RPMI7951 (cell line): ENCODE measurements at regions not wholly inside any gene's neighbourhood (a gene's known extent, or its start where the extent isn't known, plus 50 kb on each side); places are given as distances from the start of the nearest gene placed in this dataset.
"Not testable (repeated sequence)": the region's sequence is repeated elsewhere in the genome, so short reads cannot be mapped to it uniquely, and the experiment has no call there.

Experiments
- DNase-seq: peaks from one replicate; pipeline ENCODE4 v3.0.0-alpha.2; 2012; ENCODE audit warnings: low read depth

GRCh38 chr5:57069115-57069835, 104.6 kb upstream of the GPBP1 start:
- DNase-seq = no peak

GRCh38 chr5:57072218-57072892, 101.5 kb upstream of the GPBP1 start:
- DNase-seq = no peak

- DNase-seq = peak; percentile 15
Measured at GRCh38 chr5:57082441-57083067, 91.3 kb upstream of the GPBP1 start.

GRCh38 chr5:57085306-57086081, 88.4 kb upstream of the GPBP1 start:
- DNase-seq = no peak

GRCh38 chr5:57087947-57088346, 85.9 kb upstream of the GPBP1 start:
- not testable (repeated sequence) for DNase-seq

GRCh38 chr5:57094753-57095683, 78.8 kb upstream of the GPBP1 start:
- DNase-seq = no peak

- DNase-seq = no peak
Measured at GRCh38 chr5:57097526-57097925, 76.3 kb upstream of the GPBP1 start.

DNA sequence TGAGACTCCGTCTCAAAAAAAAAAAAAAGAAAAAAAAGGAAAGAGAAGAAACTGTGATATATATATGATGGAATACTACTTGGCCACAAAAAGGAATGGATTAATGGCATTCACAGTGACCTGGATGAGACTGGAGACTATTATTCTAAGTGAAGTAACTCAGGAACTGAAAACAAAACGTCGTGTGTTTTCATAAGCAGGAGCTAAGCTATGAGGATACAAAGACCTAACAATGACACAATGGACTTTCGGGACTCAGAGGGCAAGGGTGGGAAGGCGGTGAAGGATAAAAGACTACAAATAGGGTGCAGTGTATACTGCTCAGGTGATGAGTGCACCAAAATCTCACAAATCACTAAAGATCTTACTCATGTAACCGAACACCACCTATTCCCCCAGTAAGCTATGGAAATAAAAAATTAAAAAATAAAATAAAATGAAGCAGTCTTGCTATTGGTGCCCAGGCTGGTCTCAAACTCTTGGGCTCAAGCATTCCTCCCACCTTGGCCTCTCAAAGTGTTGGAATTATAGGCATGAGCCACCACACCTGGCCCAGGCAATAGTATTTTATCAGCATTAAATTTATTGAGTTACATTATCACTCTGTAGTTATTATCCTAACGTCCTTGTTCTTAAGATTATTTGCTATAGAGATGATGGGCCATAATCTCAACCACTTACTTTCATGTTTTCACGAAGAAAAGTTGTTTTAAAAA, 71.5 kb upstream of the GPBP1 start:
- no peak for DNase-seq

GRCh38 chr5:57102905-57103255, 71.0 kb upstream of the GPBP1 start:
- no peak for DNase-seq

DNA sequence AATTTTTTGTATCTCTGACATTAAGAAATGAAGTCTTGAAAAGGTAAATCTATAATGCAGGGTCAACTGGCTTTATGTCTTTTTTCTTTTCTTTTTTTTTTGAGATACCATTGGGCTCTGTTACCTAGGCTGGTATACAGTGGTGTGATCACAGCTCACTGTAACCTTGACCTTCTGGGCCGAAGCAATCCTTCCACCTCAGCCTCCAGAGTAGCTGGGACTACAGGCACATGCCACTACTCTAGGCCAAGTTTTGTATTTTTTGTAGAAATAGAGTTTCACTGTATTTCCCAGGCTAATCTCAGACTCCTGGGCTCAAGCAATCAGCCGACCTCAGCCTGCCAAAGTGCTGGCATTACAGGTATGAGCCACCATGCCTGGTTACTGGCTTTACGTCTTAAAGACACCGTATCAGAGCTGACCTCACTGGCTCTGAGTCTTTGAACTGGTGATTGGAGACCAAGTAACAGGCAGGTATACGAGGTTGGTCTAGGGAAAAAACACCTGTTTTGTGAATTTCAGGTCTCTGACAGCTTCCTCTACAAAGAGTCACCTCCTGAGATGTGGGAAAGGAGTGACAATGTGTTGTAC, 70.4 kb upstream of the GPBP1 start:
- DNase-seq = no peak

- peak; percentile 15 for DNase-seq
Measured at GRCh38 chr5:57106661-57107060, 67.2 kb upstream of the GPBP1 start.

- DNase-seq = no peak
Measured at GRCh38 chr5:57111993-57112392, 61.9 kb upstream of the GPBP1 start.

GRCh38 chr5:57113481-57113880, 60.4 kb upstream of the GPBP1 start:
- no peak for DNase-seq

DNA sequence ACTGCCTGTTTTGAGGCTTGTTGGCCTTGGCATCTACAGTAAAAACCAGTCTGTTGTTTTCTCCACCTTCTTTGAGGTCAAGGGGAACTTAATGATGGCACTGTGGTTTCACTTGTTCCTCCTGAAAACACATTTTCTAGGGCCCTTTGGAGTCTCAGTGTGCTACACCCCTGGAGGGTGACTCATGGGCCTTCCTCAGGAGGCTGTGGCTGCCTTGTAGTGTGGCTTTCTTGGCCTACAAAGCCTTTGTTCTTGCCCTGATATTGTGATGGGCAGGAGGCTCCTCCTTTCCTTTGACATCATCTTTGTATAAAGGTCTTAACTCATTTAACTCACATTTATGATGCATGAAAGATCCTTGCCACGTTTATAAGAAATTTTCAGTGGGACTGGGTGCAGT, 56.3 kb upstream of the GPBP1 start:
- peak; percentile 18 for DNase-seq

- no peak for DNase-seq
Measured at GRCh38 chr5:57119031-57119430, 54.8 kb upstream of the GPBP1 start.

GRCh38 chr5:57124014-57124413, 49.8 kb upstream of the GPBP1 start:
- DNase-seq = no peak
